Stomach (tissue), 8 donors: ENCODE measurements at regions not wholly inside any gene's neighbourhood (a gene's known extent, or its start where the extent isn't known, plus 50 kb on each side); places are given as distances from the start of the nearest gene placed in this dataset.
"Not testable (repeated sequence)": the region's sequence is repeated elsewhere in the genome, so short reads cannot be mapped to it uniquely, and the experiment has no call there.

Source experiments
- DNase-seq, 2 donors: peaks; one replicate each; pipeline versions ENCODE4 v3.0.0 to v3.0.0-alpha.2; 2013 to 2019
- H3K27ac ChIP-seq, 5 donors: fragments of 200-600 bp in 4 of 5; sonication (generic) in 4 of 5; one replicate each; pipeline ENCODE4 v1.5.1; 2013 to 2019; ENCODE audit warnings: mild to moderate bottlenecking in 1 of 5, moderate library complexity in 1 of 5
- H3K27me3 ChIP-seq, 3 donors: fragments of 200-600 bp; sonication (generic); one replicate each; pipeline ENCODE4 v1.5.1; 2017 to 2019; ENCODE audit warnings: mixed run types in 1 of 3
- H3K36me3 ChIP-seq, 4 donors: fragments of 200-600 bp; sonication (generic); 1 replicate in 3 of 4; 2 replicates in 1 of 4; pipeline ENCODE4 v1.5.1; 2016 to 2019
- H3K4me1 ChIP-seq, 4 donors: fragments of 200-600 bp; sonication (generic); one replicate each; pipeline ENCODE4 v1.5.1; 2016 to 2019
- H3K4me3 ChIP-seq, 4 donors: fragments of 200-600 bp; sonication (generic) in 3 of 4; one replicate each; pipeline ENCODE4 v1.5.1; 2016 to 2019; ENCODE audit warnings: mild to moderate bottlenecking in 1 of 4
- H3K9me3 ChIP-seq, 4 donors: fragments of 200-600 bp; sonication (generic); one replicate each; pipeline ENCODE4 v1.5.1; 2016 to 2019
- CTCF ChIP-seq, 7 experiments: fragments of 450-650 bp in 4 of 7; fragments of 200-600 bp in 3 of 7; sonication (generic) in 3 of 7; IDR thresholded peaks; one replicate each; pipeline ENCODE4 v1.5.1; 2016 to 2019; ENCODE audit warnings: antibody characterized with exemption in 7 of 7, control low read depth in 2 of 7, mild to moderate bottlenecking in 1 of 7
- WGBS, 5 donors: extraction: QIAGEN DNeasy Blood & Tissue Kit in 3 of 5; methylation state at CpG; one replicate each; pipeline versions ENCODE4 v1.1.5 to v1.1.7; 2013 to 2018; 5-methylcytosine and 5-hydroxymethylcytosine counted together
- intact Hi-C: fragments of 100-400 bp; cut with DNase I; formaldehyde crosslinking; loops from one replicate; pipeline ENCODE4 v1.15.1; 2023; ENCODE audit warnings: low total_unique reads
- donor health status: healthy with polysubstance abuse.
- donor health status: Bipolar disorder and iron deficiency.
- donor health status: healthy.

- TF ChIP-seq CTCF (IDR thresholded peaks at IDR 0.05), result peak in 1 of 7 experiments; percentile 11
- H3K36me3 ChIP-seq, intact Hi-C loops, H3K9me3 ChIP-seq, H3K27me3 ChIP-seq, H3K4me1 ChIP-seq, DNase-seq: not testable (repeated sequence)
- Histone ChIP-seq H3K27ac (peak overlapping the region in 3 of 5 donors; percentile 75 to 76 (median 76)), H3K4me3 (peak overlapping the region; percentile 34 to 42 (median 38))
- 0 to 2% (median 1%) methylated on average over 16 to 20 of the region's 42 CpGs; no CpG with 5 or more reads in 2 of the 5 donors for whole genome bisulfite sequencing, 5 donors
Measured at GRCh38 chr5:71289946-71290345, 165.5 kb upstream of the BDP1 start.

DNA sequence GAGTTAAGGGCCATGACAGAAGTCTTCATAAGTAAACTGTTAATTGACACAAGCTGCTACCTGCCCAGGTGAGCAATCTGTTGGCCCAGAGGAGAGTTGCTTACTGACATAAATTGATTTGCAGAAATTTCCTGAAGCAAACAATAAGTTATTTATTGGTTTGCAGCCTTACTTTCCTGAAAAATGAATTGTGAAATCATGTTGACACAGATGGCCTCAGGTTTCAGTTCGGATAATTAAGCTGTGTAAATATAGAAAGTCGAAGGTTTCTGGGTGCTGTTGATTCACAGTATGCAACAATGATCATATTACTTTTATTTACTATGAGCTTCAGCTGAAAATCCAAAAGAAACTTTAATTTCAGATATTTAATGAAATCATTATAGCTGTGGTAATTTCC is 164.5 kb upstream of the BDP1 start:
- H3K36me3 ChIP-seq, H3K27ac ChIP-seq, H3K4me1 ChIP-seq, DNase-seq, H3K27me3 ChIP-seq, intact Hi-C loops, H3K9me3 ChIP-seq, H3K4me3 ChIP-seq: not testable (repeated sequence)
- 50 to 69% (median 64%) methylated on average over 2 of the region's 2 CpGs for WGBS, 5 donors
